H1 (cell line): ENCODE measurements at regions not wholly inside any gene's neighbourhood (a gene's known extent, or its start where the extent isn't known, plus 50 kb on each side); places are given as distances from the start of the nearest gene placed in this dataset.
A peak's percentile ranks its signal among the peaks of the same experiment; 100 is the strongest.

Experiments
- CTCF ChIA-PET: fragments of 300-600 bp; sonication (Branson Sonifier 250); formaldehyde crosslinking; loops from one replicate; lab custom pipeline; 2021; ENCODE audit not compliant: partially characterized antibody; lab: Charles Lee
- POLR2A ChIA-PET: fragments of 300-600 bp; sonication (Branson Sonifier 250); formaldehyde crosslinking; loops from one replicate; lab custom pipeline; 2021; ENCODE audit warnings: inconsistent platforms; ENCODE audit not compliant: partially characterized antibody; lab: Charles Lee
- DNase-seq, 2 experiments: peaks; one replicate each; pipeline versions ENCODE4 v3.0.0 to v3.0.0-alpha.2; 2010 to 2022; ENCODE audit warnings: low spot score in 2 of 2, low read depth in 1 of 2, mixed read lengths in 1 of 2
- FAIRE-seq: peaks from 2 replicates; lab custom pipeline; 2011; peaks lifted over from hg19 to GRCh38; lab: Jason Lieb, UNC
- H2AFZ ChIP-seq: 2 replicates; pipeline ENCODE4 v1.8.1; 2012; ENCODE audit warnings: low read length, inconsistent platforms
- H2AK5ac ChIP-seq: 2 replicates; pipeline ENCODE4 v1.6.1; 2013; ENCODE audit warnings: low read depth, low read length
- H2BK120ac ChIP-seq: replicated peaks from 2 replicates; pipeline ENCODE3; 2013; ENCODE audit warnings: low read depth, low read length, inconsistent platforms
- H2BK12ac ChIP-seq: 2 replicates; pipeline ENCODE4 v1.6.1; 2013; ENCODE audit warnings: low read depth, low read length
- H2BK15ac ChIP-seq: 2 replicates; pipeline ENCODE4 v1.6.1; 2013; ENCODE audit warnings: low read length
- H2BK20ac ChIP-seq: 2 replicates; pipeline ENCODE4 v1.6.1; 2013; ENCODE audit warnings: low read length
- H2BK5ac ChIP-seq: 2 replicates; pipeline ENCODE4 v1.6.1; 2013; ENCODE audit warnings: low read depth, low read length
- H3K14ac ChIP-seq: 2 replicates; pipeline ENCODE4 v1.6.1; 2013; ENCODE audit warnings: inconsistent platforms; ENCODE audit not compliant: insufficient read length
- H3K18ac ChIP-seq: 2 replicates; pipeline ENCODE4 v1.6.1; 2013; ENCODE audit warnings: low read length; ENCODE audit errors: extremely low read depth
- H3K23ac ChIP-seq: 2 replicates; pipeline ENCODE4 v1.6.1; 2013; ENCODE audit warnings: inconsistent platforms; ENCODE audit not compliant: insufficient read length
- H3K23me2 ChIP-seq: 2 replicates; pipeline ENCODE4 v1.6.1; 2013; ENCODE audit warnings: low read depth, low read length
- H3K27ac ChIP-seq: 2 replicates; pipeline ENCODE4 v1.6.1; 2011; ENCODE audit warnings: low read depth, low read length, inconsistent platforms
- H3K27me3 ChIP-seq, 4 experiments: replicated peaks in 1 of 4; 1 replicate in 1 of 4; 2 replicates in 3 of 4; pipeline versions ENCODE4 v1.6.1 to v1.8.1; 2011 to 2013; ENCODE audit warnings: low read length in 3 of 4, mild to moderate bottlenecking in 3 of 4, inconsistent platforms in 2 of 4, mixed read lengths in 2 of 4, moderate library complexity in 1 of 4; ENCODE audit not compliant: control insufficient read depth in 3 of 4, insufficient read depth in 3 of 4; ENCODE audit errors: extremely low read depth in 1 of 4
- H3K36me3 ChIP-seq, 4 experiments: 2 replicates each; pipeline versions ENCODE4 v1.6.1 to v1.8.1; 2011 to 2013; ENCODE audit warnings: mild to moderate bottlenecking in 4 of 4, low read length in 3 of 4, moderate library complexity in 2 of 4, control low read depth in 1 of 4, inconsistent platforms in 1 of 4; ENCODE audit not compliant: insufficient read depth in 4 of 4, control insufficient read depth in 2 of 4
- H3K4ac ChIP-seq: replicated peaks from 2 replicates; pipeline ENCODE3; 2013; ENCODE audit warnings: low read length, low read depth, mixed read lengths, inconsistent platforms; ENCODE audit not compliant: insufficient read length
- H3K4me1 ChIP-seq, 4 experiments: replicated peaks in 1 of 4; 1 replicate in 1 of 4; 2 replicates in 3 of 4; pipeline versions ENCODE4 v1.6.1 to v1.8.1; 2011 to 2013; ENCODE audit warnings: low read length in 3 of 4, inconsistent platforms in 2 of 4, mixed read lengths in 1 of 4; ENCODE audit not compliant: insufficient read depth in 4 of 4, control insufficient read depth in 3 of 4
- H3K4me2 ChIP-seq, 2 experiments: 2 replicates each; pipeline versions ENCODE4 v1.6.1 to v1.8.1; 2011 to 2013; ENCODE audit warnings: low read depth in 2 of 2, low read length in 2 of 2, control low read depth in 1 of 2, inconsistent platforms in 1 of 2, mild to moderate bottlenecking in 1 of 2; ENCODE audit not compliant: insufficient read depth in 1 of 2
- H3K4me3 ChIP-seq, 4 experiments: fragments of 200-600, 300-600 bp in 1 of 4; sonication (generic), shearing (Covaris generic), sonication (Bioruptor Twin) in 1 of 4; 2 replicates each; pipeline versions ENCODE4 v1.5.1 to v1.8.1; 2011 to 2016; ENCODE audit warnings: low read length in 4 of 4, low read depth in 3 of 4, control low read depth in 2 of 4, inconsistent platforms in 2 of 4, mild to moderate bottlenecking in 2 of 4, mixed read lengths in 1 of 4, moderate library complexity in 1 of 4; ENCODE audit not compliant: insufficient read depth in 2 of 4; ENCODE audit errors: extremely low read depth in 1 of 4
- H3K56ac ChIP-seq: replicated peaks from 2 replicates; pipeline ENCODE3; 2013; ENCODE audit warnings: low read depth, mild to moderate bottlenecking, mixed read lengths, low read length, inconsistent platforms; ENCODE audit not compliant: insufficient read length
- H3K79me1 ChIP-seq: 2 replicates; pipeline ENCODE4 v1.6.1; 2013; ENCODE audit warnings: low read depth, low read length, control low read depth
- H3K79me2 ChIP-seq, 2 experiments: 2 replicates each; pipeline versions ENCODE4 v1.6.1 to v1.8.1; 2012 to 2013; ENCODE audit warnings: low read length in 2 of 2, mild to moderate bottlenecking in 2 of 2, inconsistent platforms in 1 of 2; ENCODE audit not compliant: insufficient read depth in 2 of 2, control insufficient read depth in 1 of 2
- H3K9ac ChIP-seq, 4 experiments: replicated peaks in 1 of 4; 1 replicate in 1 of 4; 2 replicates in 3 of 4; pipeline versions ENCODE4 v1.6.1 to v1.8.1; 2011 to 2013; ENCODE audit warnings: low read depth in 3 of 4, low read length in 3 of 4, control low read depth in 2 of 4, mild to moderate bottlenecking in 2 of 4, moderate library complexity in 2 of 4, inconsistent platforms in 1 of 4; ENCODE audit errors: extremely low read depth in 1 of 4
- H3K9me3 ChIP-seq, 2 experiments: 2 replicates each; pipeline versions ENCODE4 v1.6.1 to v1.8.1; 2012 to 2013; ENCODE audit warnings: mild to moderate bottlenecking in 2 of 2, moderate library complexity in 2 of 2, control low read depth in 1 of 2, inconsistent platforms in 1 of 2, low read depth in 1 of 2, low read length in 1 of 2, mixed read lengths in 1 of 2; ENCODE audit not compliant: insufficient read depth in 2 of 2
- H4K20me1 ChIP-seq, 2 experiments: replicated peaks in 1 of 2; 2 replicates each; pipeline versions ENCODE3 to v1.8.1; 2011 to 2013; ENCODE audit warnings: inconsistent platforms in 2 of 2, low read length in 2 of 2, mild to moderate bottlenecking in 1 of 2; ENCODE audit not compliant: insufficient read depth in 2 of 2, control insufficient read depth in 1 of 2
- H4K5ac ChIP-seq: 2 replicates; pipeline ENCODE4 v1.6.1; 2013; ENCODE audit warnings: low read length, low read depth, mixed read lengths, inconsistent platforms; ENCODE audit not compliant: insufficient read length
- H4K8ac ChIP-seq: 2 replicates; pipeline ENCODE4 v1.8.0; 2013; ENCODE audit warnings: mild to moderate bottlenecking, moderate library complexity, low read length, inconsistent platforms; ENCODE audit not compliant: insufficient read depth; ENCODE audit errors: extremely low read depth
- H4K91ac ChIP-seq: replicated peaks from 2 replicates; pipeline ENCODE3; 2013; ENCODE audit warnings: low read length, mixed read lengths, inconsistent platforms; ENCODE audit not compliant: insufficient read length
- CBX5 ChIP-seq: fragments of 300-800, 300-1000 bp; sonication (generic); IDR thresholded peaks from 2 replicates; pipeline ENCODE4 v1.7.1; 2016; ENCODE audit warnings: antibody characterized with exemption, low read length, low read depth
- CTBP2 ChIP-seq: IDR thresholded peaks from 2 replicates; pipeline ENCODE4 v1.7.0; 2011; ENCODE audit warnings: borderline replicate concordance, mild to moderate bottlenecking, moderate library complexity, mixed read lengths, low read length; ENCODE audit not compliant: insufficient read depth, insufficient read length
- CTCF ChIP-seq, 3 experiments: IDR thresholded peaks; 1 replicate in 2 of 3; 2 replicates in 1 of 3; pipeline versions ENCODE4 v1.5.1 to v1.6.1; 2011; ENCODE audit warnings: low read length in 3 of 3, mild to moderate bottlenecking in 3 of 3, inconsistent platforms in 2 of 3, low read depth in 1 of 3, moderate library complexity in 1 of 3; ENCODE audit not compliant: insufficient read depth in 1 of 3; ENCODE audit errors: control extremely low read depth in 1 of 3
- HDAC6 ChIP-seq: IDR thresholded peaks from one replicate; pipeline ENCODE4 v1.7.1; 2012; ENCODE audit warnings: low read depth, mild to moderate bottlenecking, inconsistent platforms, low read length, moderate library complexity
- KDM4A ChIP-seq: IDR thresholded peaks from one replicate; pipeline ENCODE4 v1.7.1; 2012; ENCODE audit warnings: low read depth, mild to moderate bottlenecking, moderate library complexity, low read length, inconsistent platforms; ENCODE audit not compliant: severe bottlenecking
- POU5F1 ChIP-seq: IDR thresholded peaks from 2 replicates; pipeline ENCODE4 v1.6.1; 2011; ENCODE audit warnings: low read depth, mild to moderate bottlenecking, low read length, moderate library complexity
- RAD21 ChIP-seq, 2 experiments: IDR thresholded peaks in 1 of 2; conservative IDR thresholded peaks in 1 of 2; 2 replicates each; pipeline ENCODE4 v1.6.1; 2011; ENCODE audit warnings: low read depth in 2 of 2, low read length in 2 of 2, improper control_type of control experiment in 1 of 2, inconsistent platforms in 1 of 2, mild to moderate bottlenecking in 1 of 2, moderate library complexity in 1 of 2
- SAP30 ChIP-seq: fragments of 300-600 bp; sonication (generic); IDR thresholded peaks from 2 replicates; pipeline ENCODE4 v1.7.1; 2012; ENCODE audit warnings: low read length, moderate library complexity, mild to moderate bottlenecking, inconsistent platforms; ENCODE audit not compliant: insufficient read depth, insufficient replicate concordance
- SP2 ChIP-seq: IDR thresholded peaks from 2 replicates; pipeline ENCODE4 v1.6.1; 2012; ENCODE audit warnings: mild to moderate bottlenecking, low read length, inconsistent platforms
- WGBS, 2 experiments: shearing (Covaris generic) in 1 of 2; methylation state at CpG; one replicate each; pipeline versions ENCODE4 v1.1.6 to v1.1.7; 2013 to 2015; ENCODE audit warnings: low lambda C conversion rate in 2 of 2, mixed read lengths in 2 of 2, inconsistent platforms in 1 of 2, low coverage in 1 of 2, missing lambda C conversion rate in 1 of 2; ENCODE audit not compliant: insufficient replicate concordance in 2 of 2, insufficient coverage in 1 of 2, insufficient read length in 1 of 2; ENCODE audit errors: extremely low coverage in 1 of 2, missing lambda C conversion rate in 1 of 2; 5-methylcytosine and 5-hydroxymethylcytosine counted together

- Histone ChIP-seq H2BK15ac (no peak overlapping the region), H3K56ac (no peak overlapping the region), H3K9me3 (peaks cover 7% of the 10 kb centered on the region in 2 experiments; a peak in 3 of 4 replicates), H3K4me2 (peak overlapping the region; percentile 46 to 55), H3K18ac (0 out of 2 replicates have a peak overlapping the region, but pooled peaks have one; percentile 75), H3K27ac (no peak overlapping the region), H3K23ac (no peak overlapping the region), H2BK12ac (peak overlapping the region; percentile 72), H4K5ac (no peak overlapping the region), H4K91ac (no peak overlapping the region), H3K27me3 (peaks cover 0 to 6% (median 0%) of the 10 kb centered on the region in 4 experiments; a peak in 2 of 7 replicates), H3K4ac (no peak overlapping the region), H3K4me3 (peak overlapping the region in 1 of 4 experiments; percentile 13; a peak in 1 of 8 replicates), H3K23me2 (no peaks in the 10 kb centered on the region), H3K9ac (no peak overlapping the region), H2BK20ac (no peak overlapping the region; the same call in 1 of the 2 replicates), H3K14ac (no peak overlapping the region), H2AK5ac (no peak overlapping the region), H3K79me1 (no peaks in the 10 kb centered on the region), H3K4me1 (peaks cover 4 to 23% (median 14%) of the 10 kb centered on the region in 4 experiments; a peak in 6 of 7 replicates), H3K36me3 (no peaks in the 10 kb centered on the region), H2AFZ (peak overlapping the region; percentile 30; the same call in 1 of the 2 replicates), H2BK5ac (no peak overlapping the region), H4K8ac (no peak overlapping the region), H3K79me2 (no peaks in the 10 kb centered on the region), H2BK120ac (no peak overlapping the region), H4K20me1 (no peaks in the 10 kb centered on the region)
- POLR2A ChIA-PET: interaction anchor here (0.6 kb wide), 1 partner anchor 149 kb away, joined by 3 read pairs; no protein-coding TSS in a partner anchor
- WGBS, 2 experiments: 50% methylated on average over 12 of the region's 12 CpGs; no CpG with 5 or more reads in 1 of the 2 experiments
- DNase-seq (no peak), FAIRE-seq (peak; percentile 7)
- CTCF ChIA-PET: interaction anchor here (0.6 to 2.5 kb wide), 11 partner anchors 8 to 489 kb away, joined by 3 to 8 read pairs (median 4); no protein-coding TSS in a partner anchor
- TF ChIP-seq HDAC6 (no peak), CTCF (IDR thresholded peaks at IDR 0.05; ENCODE audit: control extremely low read depth in 1 of 3, insufficient read depth in 1 of 3, low read depth in 1 of 3, low read length in 3 of 3) (peak in 1 of 3 experiments; percentile 1; a peak in 1 of 4 replicates), KDM4A (no peak), CTBP2 (no peak), RAD21 (IDR thresholded peaks at IDR 0.05 in 1 of 2, conservative IDR thresholded peaks at IDR 0.05 in 1 of 2; ENCODE audit: low read depth in 2 of 2, low read length in 2 of 2) (peak; percentile 11 to 18; a peak in 1 of 4 replicates), SAP30 (no peak), POU5F1 (no peak), CBX5 (no peak), SP2 (no peak)
Observed at GRCh38 chr17:5797447-5798050, 213.2 kb upstream of the NLRP1 start.
